B cell (primary cell): ENCODE measurements at regions not wholly inside any gene's neighbourhood (a gene's known extent, or its start where the extent isn't known, plus 50 kb on each side); places are given as distances from the start of the nearest gene placed in this dataset.

Experiments
- ATAC-seq: fragments of 200-7000 bp; cut with Tn5 transposase; one replicate; pipeline ENCODE4 v1.10.0; 2021; ENCODE audit warnings: low read depth, mild to moderate bottlenecking, moderate number of reproducible peaks, moderate library complexity
- CTCF ChIA-PET: fragments of 350-600 bp; sonication (Branson Sonifier 250); formaldehyde crosslinking; loops from one replicate; lab custom pipeline; 2021; ENCODE audit warnings: antibody characterized with exemption, inconsistent platforms; lab: Charles Lee
- POLR2A ChIA-PET: fragments of 350-600 bp; sonication (Branson Sonifier 250); formaldehyde crosslinking; loops from one replicate; lab custom pipeline; 2021; ENCODE audit warnings: antibody characterized with exemption; lab: Charles Lee
- DNase-seq: peaks from one replicate; pipeline ENCODE4 v3.0.0; 2013
- H2AFZ ChIP-seq: 2 replicates; pipeline ENCODE4 v1.6.1; 2012; ENCODE audit warnings: mild to moderate bottlenecking, low read depth, low read length; ENCODE audit not compliant: insufficient read depth, poor library complexity, severe bottlenecking
- H3K27ac ChIP-seq, 2 donors: 1 replicate in 1 of 2; 2 replicates in 1 of 2; pipeline ENCODE4 v1.5.1; 2012 to 2013; ENCODE audit warnings: low read length in 2 of 2, mild to moderate bottlenecking in 2 of 2, moderate library complexity in 1 of 2
- H3K27me3 ChIP-seq, 4 experiments: fragments of 200-600 bp in 1 of 4; sonication (generic) in 1 of 4; replicated peaks in 1 of 4; 1 replicate in 2 of 4; 2 replicates in 2 of 4; pipeline versions ENCODE4 v1.6.1 to v1.7.0; 2013 to 2016; ENCODE audit warnings: low read length in 3 of 4, mild to moderate bottlenecking in 2 of 4, mixed read lengths in 1 of 4, moderate library complexity in 1 of 4; ENCODE audit not compliant: insufficient read depth in 4 of 4, control insufficient read depth in 3 of 4; ENCODE audit errors: control extremely low read depth in 1 of 4
- H3K36me3 ChIP-seq, 2 experiments: replicated peaks in 1 of 2; 1 replicate in 1 of 2; 2 replicates in 1 of 2; pipeline versions ENCODE4 v1.6.1 to v1.7.1; 2013; ENCODE audit warnings: low read length in 1 of 2; ENCODE audit not compliant: insufficient read depth in 2 of 2, control insufficient read depth in 1 of 2; ENCODE audit errors: control extremely low read depth in 1 of 2, extremely low read depth in 1 of 2
- H3K4me1 ChIP-seq, 2 donors: fragments of 200-600 bp in 1 of 2; sonication (generic) in 1 of 2; 1 replicate in 1 of 2; 2 replicates in 1 of 2; pipeline versions ENCODE4 v1.5.1 to v1.6.1; 2013 to 2017; ENCODE audit warnings: low read length in 2 of 2; ENCODE audit not compliant: control insufficient read depth in 2 of 2, insufficient read depth in 2 of 2
- H3K4me2 ChIP-seq: replicated peaks from 2 replicates; pipeline ENCODE3; 2012; ENCODE audit warnings: mild to moderate bottlenecking, low read depth, low read length; ENCODE audit not compliant: poor library complexity, severe bottlenecking
- H3K4me3 ChIP-seq, 5 experiments: fragments of 200-600 bp in 1 of 5; sonication (generic) in 1 of 5; 1 replicate in 3 of 5; 2 replicates in 2 of 5; pipeline versions ENCODE4 v1.5.1 to v1.7.0; 2011 to 2016; ENCODE audit warnings: low read length in 4 of 5, mild to moderate bottlenecking in 4 of 5, low read depth in 2 of 5, control low read depth in 1 of 5, moderate library complexity in 1 of 5; ENCODE audit not compliant: insufficient read depth in 1 of 5; ENCODE audit errors: control extremely low read depth in 1 of 5, extremely low read depth in 1 of 5
- H3K79me2 ChIP-seq: fragments of 200-600 bp; sonication (generic); one replicate; pipeline ENCODE4 v1.6.0; 2016; ENCODE audit warnings: low read length; ENCODE audit not compliant: control insufficient read depth, insufficient read depth
- H3K9ac ChIP-seq: fragments of 200-600 bp; sonication (generic); 2 replicates; pipeline ENCODE4 v1.6.1; 2017; ENCODE audit warnings: mild to moderate bottlenecking, low read length, moderate library complexity
- H3K9me3 ChIP-seq, 3 donors: one replicate each; pipeline versions ENCODE4 v1.6.1 to v1.7.1; 2013; ENCODE audit warnings: low read length in 2 of 3; ENCODE audit not compliant: control insufficient read depth in 2 of 3, insufficient read depth in 1 of 3; ENCODE audit errors: control extremely low read depth in 1 of 3
- H4K20me1 ChIP-seq: 2 replicates; pipeline ENCODE4 v1.6.0; 2012; ENCODE audit warnings: mild to moderate bottlenecking, low read length; ENCODE audit not compliant: insufficient read depth, control insufficient read depth, poor library complexity, severe bottlenecking
- H3K27ac Mint-ChIP-seq: one replicate; pipeline ENCODE4 v1.8.0; 2021; ENCODE audit warnings: mixed read lengths
- H3K27me3 Mint-ChIP-seq: one replicate; pipeline ENCODE4 v1.8.0; 2021; ENCODE audit warnings: mixed read lengths
- H3K4me1 Mint-ChIP-seq: one replicate; pipeline ENCODE4 v1.8.0; 2021; ENCODE audit warnings: mixed read lengths
- H3K4me3 Mint-ChIP-seq: one replicate; pipeline ENCODE4 v1.8.0; 2021; ENCODE audit warnings: mixed read lengths
- H3K9me3 Mint-ChIP-seq: one replicate; pipeline ENCODE4 v1.8.0; 2022; ENCODE audit warnings: mixed read lengths; ENCODE audit not compliant: insufficient read depth
- CTCF ChIP-seq: fragments of 200-600 bp; IDR thresholded peaks from one replicate; pipeline ENCODE4 v1.8.0; 2022; ENCODE audit warnings: antibody characterized with exemption, mild to moderate bottlenecking
- EZH2 ChIP-seq: IDR thresholded peaks from 2 replicates; pipeline ENCODE4 v1.6.1; 2012; ENCODE audit warnings: borderline replicate concordance, low read depth, mild to moderate bottlenecking, moderate library complexity, low read length; ENCODE audit not compliant: insufficient read depth, poor library complexity, severe bottlenecking
- WGBS: methylation state at CpG from one replicate; pipeline ENCODE4 v1.1.5; 2013; ENCODE audit warnings: missing lambda C conversion rate; ENCODE audit not compliant: insufficient coverage; 5-methylcytosine and 5-hydroxymethylcytosine counted together
- intact Hi-C: fragments of 100-400 bp; cut with micrococcal nuclease; formaldehyde crosslinking; loops from one replicate; pipeline ENCODE4 v1.10.0; 2022

DNA sequence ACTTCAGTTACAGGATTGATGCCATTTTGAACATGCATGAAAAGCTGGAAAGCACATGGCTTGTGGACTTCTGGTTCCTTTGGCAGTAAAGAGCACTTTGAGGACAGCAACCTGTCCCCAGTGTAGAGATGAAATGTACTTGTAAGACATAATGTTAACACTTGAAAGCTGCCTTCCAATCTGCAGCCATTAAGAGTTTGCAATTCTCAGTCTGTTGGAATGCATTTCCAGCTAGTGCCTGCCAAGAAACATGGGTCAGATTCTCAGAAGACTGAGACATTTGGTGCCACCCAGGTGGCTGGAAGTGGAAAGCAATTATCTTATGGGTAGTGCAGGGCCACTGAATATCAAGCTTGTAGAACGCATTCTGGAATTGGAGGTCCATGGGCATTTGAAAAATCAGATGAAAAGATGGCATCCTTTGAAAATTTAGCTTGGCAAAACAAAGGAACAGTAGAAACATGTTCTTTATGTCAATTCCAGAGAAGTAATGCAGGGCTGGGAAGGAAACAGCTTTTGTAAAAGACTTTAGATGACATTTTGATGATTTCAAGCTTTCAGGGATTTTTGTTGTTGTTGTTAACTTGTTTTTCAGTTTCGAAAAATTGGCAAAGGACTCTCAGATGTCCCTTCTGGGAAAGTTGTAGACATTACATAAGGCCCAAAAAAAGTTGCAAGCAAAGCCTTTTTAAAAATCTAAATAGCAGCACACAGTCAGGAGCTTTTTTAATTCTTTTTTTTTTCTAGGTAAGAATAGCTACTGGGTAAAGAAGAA, 147.0 kb downstream of the ABCA8 start:
- no peak overlapping the region for H3K27ac Mint-ChIP-seq
- Histone ChIP-seq H3K79me2 (no peaks in the 10 kb centered on the region), H2AFZ (no peak overlapping the region), H3K4me1 (no peaks in the 10 kb centered on the region), H3K4me2 (no peak overlapping the region), H3K9me3 (peaks cover 0 to 5% (median 3%) of the 10 kb centered on the region in 3 donors), H4K20me1 (no peaks in the 10 kb centered on the region), H3K9ac (no peak overlapping the region), H3K27me3 (no peaks in the 10 kb centered on the region), H3K4me3 (no peak overlapping the region), H3K27ac (no peak overlapping the region), H3K36me3 (no peaks in the 10 kb centered on the region)
- DNase-seq = no peak
- peaks cover 3% of the 10 kb centered on the region for H3K9me3 Mint-ChIP-seq
- ChIA-PET CTCF (interaction anchor here (1.0 kb wide), 1 partner anchor 14 kb away, joined by 3 read pairs; no protein-coding TSS in a partner anchor), POLR2A (no interaction called here)
- WGBS = 100% methylated on average over 2 of the region's 2 CpGs
- ATAC-seq = no peak
- intact Hi-C loops = no loop called here
- no peaks in the 10 kb centered on the region for H3K27me3 Mint-ChIP-seq
- H3K4me3 Mint-ChIP-seq = no peak overlapping the region
- TF ChIP-seq CTCF (no peak), EZH2 (no peak)
- H3K4me1 Mint-ChIP-seq = no peaks in the 10 kb centered on the region

DNA sequence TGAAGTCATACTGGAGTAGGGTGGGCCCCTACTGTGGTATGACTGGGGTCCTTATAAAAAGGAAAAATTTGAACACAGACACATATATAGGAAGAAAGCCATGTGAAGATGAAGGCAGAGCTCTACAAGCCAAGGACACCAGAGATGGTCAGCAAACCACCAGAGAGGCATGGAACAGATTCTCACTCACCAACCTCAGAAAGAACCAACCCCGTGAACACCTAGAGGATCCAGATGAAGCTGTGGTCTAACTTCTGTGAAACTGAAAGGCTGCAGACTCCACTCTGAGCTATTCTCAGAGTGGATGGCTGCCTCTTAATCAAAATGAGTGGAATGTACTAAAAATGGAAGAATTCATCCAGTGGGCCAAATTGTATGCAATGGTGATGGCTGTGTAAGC, 149.6 kb downstream of the ABCA8 start:
- H2AFZ ChIP-seq = no peak overlapping the region
- ATAC-seq (no peak), DNase-seq (no peak)
- no peak overlapping the region for H3K9ac ChIP-seq
- intact Hi-C loops = no loop called here
- H3K36me3 ChIP-seq = no peaks in the 10 kb centered on the region
- H3K27me3 ChIP-seq = no peaks in the 10 kb centered on the region
- peaks cover 0 to 1% (median 0%) of the 10 kb centered on the region in 3 donors for H3K9me3 ChIP-seq
- WGBS = no CpG with 5 or more reads among the region's 1 CpG
- H3K4me1 ChIP-seq = no peaks in the 10 kb centered on the region
- no peaks in the 10 kb centered on the region for H4K20me1 ChIP-seq
- no peak overlapping the region for H3K4me3 ChIP-seq
- H3K79me2 ChIP-seq = no peaks in the 10 kb centered on the region
- no peak overlapping the region for H3K27ac ChIP-seq
- no peaks in the 10 kb centered on the region for H3K4me1 Mint-ChIP-seq
- TF ChIP-seq EZH2 (no peak), CTCF (no peak)
- no peaks in the 10 kb centered on the region for H3K27me3 Mint-ChIP-seq
- no peaks in the 10 kb centered on the region for H3K9me3 Mint-ChIP-seq
- ChIA-PET CTCF (no interaction called here), POLR2A (no interaction called here)
- no peak overlapping the region for H3K27ac Mint-ChIP-seq
- no peak overlapping the region for H3K4me3 Mint-ChIP-seq
- no peak overlapping the region for H3K4me2 ChIP-seq
